Mesenchymal stem cell (in vitro differentiated cells and primary cell): ENCODE measurements at regions not wholly inside any gene's neighbourhood (a gene's known extent, or its start where the extent isn't known, plus 50 kb on each side); places are given as distances from the start of the nearest gene placed in this dataset.

Experiments
- DNase-seq: peaks from one replicate; pipeline ENCODE4 v3.0.0-alpha.2; 2013
- H2AFZ ChIP-seq: one replicate; pipeline ENCODE4 v1.6.1; 2013; ENCODE audit warnings: low read depth, mild to moderate bottlenecking, control low read depth, inconsistent platforms, low read length, moderate library complexity
- H2AK5ac ChIP-seq: 2 replicates; pipeline ENCODE4 v1.6.1; 2013; ENCODE audit warnings: low read length, moderate library complexity, mild to moderate bottlenecking, inconsistent platforms; ENCODE audit not compliant: severe bottlenecking
- H2BK120ac ChIP-seq: one replicate; pipeline ENCODE4 v1.6.1; 2013; ENCODE audit warnings: low read depth, mild to moderate bottlenecking, inconsistent platforms, low read length, moderate library complexity
- H2BK12ac ChIP-seq, 2 experiments: one replicate each; pipeline ENCODE4 v1.6.1; 2013; ENCODE audit warnings: inconsistent platforms in 2 of 2, low read length in 2 of 2, mild to moderate bottlenecking in 2 of 2, moderate library complexity in 2 of 2, control low read depth in 1 of 2
- H2BK15ac ChIP-seq: one replicate; pipeline ENCODE4 v1.6.1; 2013; ENCODE audit warnings: mild to moderate bottlenecking, low read depth, inconsistent platforms; ENCODE audit not compliant: poor library complexity, severe bottlenecking
- H2BK5ac ChIP-seq: 2 replicates; pipeline ENCODE4 v1.6.1; 2013; ENCODE audit warnings: low read depth, mild to moderate bottlenecking, low read length, control low read depth, inconsistent platforms; ENCODE audit not compliant: poor library complexity, severe bottlenecking
- H3K14ac ChIP-seq, 2 experiments: one replicate each; pipeline ENCODE4 v1.6.1; 2013; ENCODE audit warnings: inconsistent platforms in 2 of 2, low read length in 2 of 2, control low read depth in 1 of 2, mild to moderate bottlenecking in 1 of 2, moderate library complexity in 1 of 2
- H3K18ac ChIP-seq, 2 experiments: one replicate each; pipeline ENCODE4 v1.6.1; 2013; ENCODE audit warnings: inconsistent platforms in 2 of 2, low read length in 2 of 2, control low read depth in 1 of 2, low read depth in 1 of 2, mild to moderate bottlenecking in 1 of 2
- H3K23ac ChIP-seq, 2 experiments: one replicate each; pipeline ENCODE4 v1.6.1; 2013; ENCODE audit warnings: inconsistent platforms in 2 of 2, low read length in 2 of 2, mild to moderate bottlenecking in 2 of 2, moderate library complexity in 2 of 2, control low read depth in 1 of 2
- H3K27ac ChIP-seq: 2 replicates; pipeline ENCODE4 v1.5.1; 2013; ENCODE audit warnings: mild to moderate bottlenecking, moderate library complexity, low read length, control low read depth, inconsistent platforms; ENCODE audit not compliant: poor library complexity, severe bottlenecking
- H3K27me3 ChIP-seq, 2 experiments: 2 replicates each; pipeline versions ENCODE4 v1.6.1 to v1.7.0; 2013; ENCODE audit warnings: low read length in 2 of 2, mild to moderate bottlenecking in 2 of 2, moderate library complexity in 2 of 2, control low read depth in 1 of 2, inconsistent platforms in 1 of 2; ENCODE audit not compliant: control insufficient read depth in 1 of 2, insufficient read depth in 1 of 2
- H3K36me3 ChIP-seq, 2 experiments: 2 replicates each; pipeline versions ENCODE4 v1.6.1 to v1.7.0; 2013; ENCODE audit warnings: low read length in 2 of 2, control low read depth in 1 of 2, inconsistent platforms in 1 of 2, low read depth in 1 of 2, mild to moderate bottlenecking in 1 of 2; ENCODE audit not compliant: insufficient read depth in 2 of 2, control insufficient read depth in 1 of 2
- H3K4ac ChIP-seq, 2 experiments: one replicate each; pipeline ENCODE4 v1.6.1; 2013; ENCODE audit warnings: inconsistent platforms in 2 of 2, low read length in 2 of 2, mild to moderate bottlenecking in 2 of 2, moderate library complexity in 2 of 2, control low read depth in 1 of 2, low read depth in 1 of 2
- H3K4me1 ChIP-seq: 2 replicates; pipeline ENCODE4 v1.6.1; 2013; ENCODE audit warnings: low read depth, low read length, control low read depth; ENCODE audit not compliant: control insufficient read depth, insufficient read depth
- H3K4me2 ChIP-seq: 2 replicates; pipeline ENCODE4 v1.6.1; 2013; ENCODE audit warnings: low read length, mild to moderate bottlenecking, inconsistent platforms; ENCODE audit not compliant: poor library complexity, severe bottlenecking
- H3K4me3 ChIP-seq, 2 experiments: 2 replicates each; pipeline versions ENCODE4 v1.5.1 to v1.7.0; 2013; ENCODE audit warnings: low read length in 2 of 2, mild to moderate bottlenecking in 2 of 2, control low read depth in 1 of 2, low read depth in 1 of 2; ENCODE audit not compliant: insufficient read depth in 1 of 2
- H3K79me1 ChIP-seq: replicated peaks from 2 replicates; pipeline ENCODE4 v1.6.1; 2013; ENCODE audit warnings: mild to moderate bottlenecking, control low read depth, low read length, inconsistent platforms; ENCODE audit not compliant: poor library complexity, severe bottlenecking
- H3K9ac ChIP-seq: 2 replicates; pipeline ENCODE4 v1.7.0; 2013; ENCODE audit warnings: mild to moderate bottlenecking, low read length, moderate library complexity
- H3K9me3 ChIP-seq: 2 replicates; pipeline ENCODE4 v1.7.0; 2013; ENCODE audit warnings: mild to moderate bottlenecking, low read length; ENCODE audit not compliant: control insufficient read depth
- H4K8ac ChIP-seq: one replicate; pipeline ENCODE4 v1.6.1; 2013; ENCODE audit warnings: inconsistent platforms, mild to moderate bottlenecking, low read length, moderate library complexity
- H4K91ac ChIP-seq: one replicate; pipeline ENCODE4 v1.6.1; 2013; ENCODE audit warnings: mild to moderate bottlenecking, low read length, inconsistent platforms
- WGBS: methylation state at CpG from one replicate; pipeline ENCODE4 v1.1.7; 2013; ENCODE audit warnings: mixed read lengths; 5-methylcytosine and 5-hydroxymethylcytosine counted together

GRCh38 chr6:92122746-92123145 lies 1296.6 kb downstream of the EPHA7 start:
- H3K27ac ChIP-seq, result no peak overlapping the region
- no peaks in the 10 kb centered on the region for H3K79me1 ChIP-seq
- H3K36me3 ChIP-seq, result no peaks in the 10 kb centered on the region
- H4K91ac ChIP-seq, result no peak overlapping the region
- H2BK5ac ChIP-seq, result no peak overlapping the region
- H3K18ac ChIP-seq, result no peak overlapping the region
- peaks cover 3% of the 10 kb centered on the region for H3K4me1 ChIP-seq
- H3K4ac ChIP-seq, result no peak overlapping the region
- peak; percentile 29 for DNase-seq
- no peaks in the 10 kb centered on the region for H3K27me3 ChIP-seq
- WGBS, result 33% methylated on average over 1 of the region's 3 CpGs
- H3K9ac ChIP-seq, result no peak overlapping the region
- H2BK12ac ChIP-seq, result no peak overlapping the region
- H3K14ac ChIP-seq, result no peak overlapping the region
- H2BK120ac ChIP-seq, result no peak overlapping the region
- H3K4me3 ChIP-seq, result no peak overlapping the region
- no peak overlapping the region for H4K8ac ChIP-seq
- no peak overlapping the region for H2AFZ ChIP-seq
- H2AK5ac ChIP-seq, result no peak overlapping the region
- no peak overlapping the region for H3K23ac ChIP-seq
- H2BK15ac ChIP-seq, result no peak overlapping the region
- H3K4me2 ChIP-seq, result no peak overlapping the region
- H3K9me3 ChIP-seq, result no peaks in the 10 kb centered on the region

GRCh38 chr6:92121228-92121627 lies 1298.1 kb downstream of the EPHA7 start:
- no peak overlapping the region for H3K4me3 ChIP-seq
- 100% methylated on average over 1 of the region's 2 CpGs for WGBS

GRCh38 chr6:92117800-92118199 lies 1301.6 kb downstream of the EPHA7 start:
- DNase-seq, result no peak
- Histone ChIP-seq H2AK5ac (no peak overlapping the region), H2BK12ac (no peak overlapping the region), H3K9ac (no peak overlapping the region), H3K14ac (no peak overlapping the region), H2AFZ (no peak overlapping the region), H3K4ac (no peak overlapping the region), H3K4me3 (no peak overlapping the region), H3K18ac (no peak overlapping the region), H2BK5ac (no peak overlapping the region), H3K79me1 (no peaks in the 10 kb centered on the region), H2BK15ac (no peak overlapping the region), H2BK120ac (no peak overlapping the region), H4K8ac (no peak overlapping the region), H3K27ac (no peak overlapping the region), H3K4me1 (no peaks in the 10 kb centered on the region), H3K36me3 (no peaks in the 10 kb centered on the region), H3K9me3 (no peaks in the 10 kb centered on the region), H3K27me3 (no peaks in the 10 kb centered on the region), H3K23ac (no peak overlapping the region), H4K91ac (no peak overlapping the region), H3K4me2 (no peak overlapping the region)
- WGBS, result no CpG with 5 or more reads among the region's 1 CpG

More at GRCh38 chr6:92121228-92121627, 1298.1 kb downstream of the EPHA7 start:
- Histone ChIP-seq H3K27me3 (no peaks in the 10 kb centered on the region), H3K9me3 (no peaks in the 10 kb centered on the region), H3K23ac (no peak overlapping the region), H3K4me2 (no peak overlapping the region), H3K27ac (no peak overlapping the region), H2BK12ac (no peak overlapping the region), H2AK5ac (no peak overlapping the region), H4K8ac (no peak overlapping the region), H3K18ac (no peak overlapping the region), H3K79me1 (no peaks in the 10 kb centered on the region), H3K14ac (no peak overlapping the region), H3K36me3 (no peaks in the 10 kb centered on the region), H2BK120ac (no peak overlapping the region), H2BK5ac (no peak overlapping the region), H2BK15ac (no peak overlapping the region), H2AFZ (no peak overlapping the region), H4K91ac (no peak overlapping the region), H3K4ac (no peak overlapping the region), H3K4me1 (peaks cover 2% of the 10 kb centered on the region), H3K9ac (no peak overlapping the region)
- no peak for DNase-seq

DNA sequence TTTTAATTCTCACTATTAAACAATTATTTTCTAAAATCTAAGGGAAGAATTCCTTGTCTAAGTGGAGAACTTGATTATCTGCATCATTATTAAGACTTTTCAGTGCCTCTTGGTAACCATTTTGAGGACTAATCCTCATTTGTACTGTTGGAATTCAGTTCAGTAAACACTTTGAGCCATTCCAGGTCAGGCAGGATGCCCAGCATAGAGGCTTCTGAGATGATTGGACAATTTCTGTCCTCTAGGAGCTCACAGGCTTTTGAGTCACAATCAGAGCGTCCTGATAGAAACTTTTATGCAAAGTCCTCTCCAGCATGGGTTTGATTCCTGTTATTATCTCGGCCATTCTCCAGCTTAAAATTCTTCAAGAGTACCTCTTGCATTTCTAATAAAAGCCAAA lies 1304.6 kb downstream of the EPHA7 start:
- Histone ChIP-seq H3K79me1 (no peaks in the 10 kb centered on the region), H4K91ac (no peak overlapping the region), H3K23ac (no peak overlapping the region), H2BK15ac (no peak overlapping the region), H3K4me2 (no peak overlapping the region), H2AK5ac (no peak overlapping the region), H3K36me3 (no peaks in the 10 kb centered on the region), H2BK12ac (no peak overlapping the region), H3K4me1 (no peaks in the 10 kb centered on the region), H3K4ac (no peak overlapping the region), H2BK120ac (no peak overlapping the region), H3K27ac (no peak overlapping the region), H2AFZ (no peak overlapping the region), H4K8ac (no peak overlapping the region), H2BK5ac (no peak overlapping the region), H3K14ac (no peak overlapping the region), H3K4me3 (no peak overlapping the region), H3K18ac (no peak overlapping the region), H3K9ac (no peak overlapping the region), H3K9me3 (no peaks in the 10 kb centered on the region), H3K27me3 (no peaks in the 10 kb centered on the region)
- no peak for DNase-seq
- 92% methylated on average over 2 of the region's 2 CpGs for WGBS
